GM18498 (cell line): ENCODE measurements at regions not wholly inside any gene's neighbourhood (a gene's known extent, or its start where the extent isn't known, plus 50 kb on each side); places are given as distances from the start of the nearest gene placed in this dataset.

ENCODE experiments used
- ATAC-seq: cut with Tn5 transposase; IDR thresholded peaks from one replicate; pipeline ENCODE4 v1.9.1; 2021; ENCODE audit warnings: mild to moderate bottlenecking, moderate library complexity; ENCODE audit not compliant: unreplicated experiment

GRCh38 chr15:93882141-93882540, 349.2 kb upstream of the MCTP2 start:
- ATAC-seq = no peak

DNA sequence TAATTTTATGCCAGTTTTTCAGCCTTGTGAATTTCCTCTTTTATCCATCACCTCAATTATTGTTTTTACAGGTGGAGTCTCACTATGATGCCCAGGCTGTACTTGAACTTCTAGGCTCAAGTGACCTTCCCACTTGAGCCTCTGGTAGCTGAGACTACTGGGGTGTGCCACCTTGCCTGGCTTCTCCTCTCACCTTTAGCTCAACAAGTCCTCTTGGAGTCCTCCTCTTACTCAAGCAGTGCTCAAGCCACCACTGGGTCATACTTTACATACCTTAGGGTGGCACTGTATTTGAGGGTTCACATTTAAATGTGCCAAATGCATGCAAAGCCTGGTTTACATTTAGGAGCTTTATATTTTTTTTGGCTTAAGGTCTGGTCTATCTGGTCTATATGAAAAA, 350.1 kb upstream of the MCTP2 start:
- no peak for ATAC-seq

DNA sequence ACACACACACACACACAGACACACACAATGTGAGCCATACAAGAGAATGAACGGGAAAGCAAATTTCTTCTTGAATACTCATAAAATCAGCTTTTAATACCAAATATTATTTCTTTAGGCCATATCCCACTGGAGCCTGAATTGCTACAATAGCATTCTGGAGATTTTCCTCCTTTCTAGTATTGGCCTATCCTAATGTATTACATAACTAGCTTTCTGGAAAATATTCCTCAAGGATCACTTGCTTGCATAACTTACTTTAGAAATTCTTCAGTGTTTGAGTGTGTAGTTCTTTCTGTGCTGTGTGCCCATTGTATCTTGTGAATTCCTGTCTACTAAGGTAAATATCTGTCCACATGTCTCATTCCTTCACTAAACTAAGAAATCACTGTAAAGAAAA, 351.0 kb upstream of the MCTP2 start:
- no peak for ATAC-seq

DNA sequence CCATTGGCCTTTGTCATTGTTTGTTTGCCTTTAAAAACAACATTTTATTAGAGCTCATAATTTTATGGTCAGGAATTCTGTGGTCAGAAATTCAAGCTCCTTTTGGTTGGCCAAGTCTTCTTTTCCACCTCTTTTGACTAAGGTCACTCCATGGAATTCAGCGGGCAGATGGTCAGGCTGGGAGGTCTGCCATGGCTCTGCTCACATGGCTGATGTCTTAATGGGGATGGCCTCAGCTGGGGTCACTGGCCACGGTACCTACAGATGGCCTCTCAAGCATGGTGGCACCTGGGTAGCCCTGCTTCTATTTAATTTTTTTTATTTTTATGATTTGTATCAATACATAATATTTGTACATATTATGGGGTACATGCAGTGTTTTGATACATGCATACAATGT, 360.8 kb upstream of the MCTP2 start:
- no peak for ATAC-seq

DNA sequence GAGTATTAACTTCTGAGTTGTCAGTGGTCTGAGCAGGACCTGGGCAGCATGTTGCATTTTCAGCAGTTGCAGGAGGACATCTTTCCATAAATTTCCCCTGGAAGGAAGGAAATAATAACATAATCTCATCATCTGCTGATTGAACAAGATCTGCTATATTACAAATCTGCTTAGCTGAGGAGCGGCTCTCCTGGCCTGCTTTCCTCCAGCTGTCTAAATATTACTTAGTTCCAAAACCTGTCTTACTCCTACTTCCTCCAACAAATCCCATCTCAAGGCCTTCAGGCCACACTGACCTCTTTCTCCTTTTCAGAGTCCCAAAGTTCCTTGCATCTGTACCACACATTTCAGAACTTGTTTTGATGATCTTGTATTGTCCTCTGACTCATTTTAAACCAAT, 364.4 kb upstream of the MCTP2 start:
- no peak for ATAC-seq

- ATAC-seq = no peak
Observed at GRCh38 chr15:93866476-93866875, 364.9 kb upstream of the MCTP2 start.

GRCh38 chr15:93865586-93865985, 365.8 kb upstream of the MCTP2 start:
- ATAC-seq = no peak

GRCh38 chr15:93862791-93863190, 368.6 kb upstream of the MCTP2 start:
- no peak for ATAC-seq

DNA sequence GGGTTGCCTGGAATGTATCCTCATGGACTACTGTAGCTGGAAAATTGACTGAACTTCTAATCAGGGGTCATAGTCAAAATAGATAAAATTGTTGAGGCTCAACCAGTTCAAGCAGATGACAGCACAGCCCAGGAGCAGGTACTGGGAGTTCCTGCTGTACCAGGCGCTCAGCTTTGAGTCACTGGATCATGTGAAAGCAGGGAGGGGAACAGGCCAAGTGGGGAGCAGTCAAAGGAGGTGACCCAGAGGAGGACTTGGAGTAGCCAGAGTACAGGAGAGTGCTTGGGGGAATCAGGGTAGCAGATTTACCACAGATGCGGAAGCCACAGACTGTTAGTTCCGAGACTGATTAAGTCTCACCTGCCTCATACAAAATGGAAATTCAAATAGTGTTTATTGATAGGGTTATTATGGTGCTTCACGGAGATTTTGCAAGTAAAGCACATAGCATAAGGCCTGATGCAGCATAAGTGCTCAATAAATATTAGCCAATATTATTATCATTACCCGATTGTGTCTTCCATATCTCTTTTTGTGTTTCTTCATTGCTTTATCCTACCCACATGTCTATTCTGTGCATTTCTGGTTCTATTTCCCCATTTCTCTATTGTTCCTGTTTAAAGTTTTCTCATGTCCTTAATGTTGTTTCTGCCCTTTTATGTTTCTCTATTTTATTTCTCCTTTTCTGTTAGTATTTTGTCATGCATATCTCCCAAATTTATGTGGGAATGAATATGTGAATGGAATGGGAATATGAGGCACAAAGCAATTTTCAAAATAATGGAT, 369.2 kb upstream of the MCTP2 start:
- no peak for ATAC-seq

DNA sequence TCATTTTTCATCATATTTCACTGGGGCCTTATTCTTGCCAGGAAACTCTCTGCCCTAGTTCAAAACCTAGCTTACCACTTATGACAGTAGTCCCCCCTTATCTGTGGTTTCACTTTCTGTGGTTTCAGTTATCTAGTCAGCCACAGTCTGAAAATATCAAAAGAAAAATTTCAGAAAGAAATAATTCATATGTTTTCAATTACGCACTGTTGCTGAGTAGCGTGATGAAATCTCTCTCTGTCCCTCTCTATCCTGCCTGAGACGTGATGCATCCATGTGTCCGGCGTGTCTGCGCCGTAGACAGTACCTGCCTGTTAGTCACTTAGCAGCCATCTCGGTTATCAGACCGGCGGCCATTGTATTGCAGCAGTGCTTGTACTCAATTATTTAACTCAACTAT, 369.9 kb upstream of the MCTP2 start:
- ATAC-seq = peak; percentile 58

- no peak for ATAC-seq
Observed at GRCh38 chr15:93860701-93861100, 370.7 kb upstream of the MCTP2 start.

DNA sequence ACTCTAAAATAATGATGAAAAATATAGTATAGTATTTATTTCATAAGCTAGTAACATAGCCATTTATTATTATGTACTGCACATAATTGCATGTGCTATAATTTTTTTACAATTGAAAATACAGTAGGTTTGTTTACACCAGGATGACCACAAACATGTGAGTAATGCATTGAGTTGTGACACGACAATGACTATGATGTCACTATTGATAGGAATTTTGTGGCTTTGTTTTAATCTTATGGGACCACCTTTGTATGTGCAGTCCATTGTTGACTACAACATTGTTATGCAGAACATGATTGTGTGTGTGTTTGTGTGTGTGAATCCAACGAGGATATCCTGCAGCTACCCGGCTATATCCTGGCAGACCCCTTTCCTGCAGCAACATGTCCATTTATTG, 372.2 kb upstream of the MCTP2 start:
- no peak for ATAC-seq

DNA sequence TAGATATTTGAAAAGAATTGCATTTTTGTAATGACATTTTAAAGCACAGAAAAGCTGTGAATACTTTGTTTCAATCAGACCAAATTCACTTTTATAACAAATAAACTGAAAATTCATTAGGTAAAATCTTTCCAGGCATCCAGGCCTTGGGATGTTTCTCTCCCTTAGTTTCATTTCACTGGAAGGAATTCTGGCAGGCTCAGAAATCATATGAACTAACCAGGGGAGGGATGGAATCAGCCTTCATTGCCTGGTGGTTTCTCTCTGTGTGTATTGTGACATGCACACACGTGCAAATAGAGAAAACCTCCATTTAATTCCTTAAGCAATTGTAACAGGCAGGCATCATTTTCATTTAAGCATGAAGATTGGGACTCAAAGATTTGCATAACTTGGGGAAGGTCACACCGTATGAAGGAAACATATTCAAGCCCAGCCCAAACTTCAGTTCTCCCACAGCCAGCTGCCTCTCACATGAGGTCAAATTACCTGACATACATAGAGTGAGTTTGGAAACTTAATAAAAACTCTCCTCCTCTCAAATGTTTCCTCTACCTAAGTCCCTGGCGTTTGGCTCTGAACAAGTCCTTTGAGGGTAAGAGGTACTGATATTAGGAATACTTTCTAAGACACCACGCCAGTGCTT, 376.1 kb upstream of the MCTP2 start:
- no peak for ATAC-seq

GRCh38 chr15:93854088-93854487, 377.3 kb upstream of the MCTP2 start:
- ATAC-seq = no peak

DNA sequence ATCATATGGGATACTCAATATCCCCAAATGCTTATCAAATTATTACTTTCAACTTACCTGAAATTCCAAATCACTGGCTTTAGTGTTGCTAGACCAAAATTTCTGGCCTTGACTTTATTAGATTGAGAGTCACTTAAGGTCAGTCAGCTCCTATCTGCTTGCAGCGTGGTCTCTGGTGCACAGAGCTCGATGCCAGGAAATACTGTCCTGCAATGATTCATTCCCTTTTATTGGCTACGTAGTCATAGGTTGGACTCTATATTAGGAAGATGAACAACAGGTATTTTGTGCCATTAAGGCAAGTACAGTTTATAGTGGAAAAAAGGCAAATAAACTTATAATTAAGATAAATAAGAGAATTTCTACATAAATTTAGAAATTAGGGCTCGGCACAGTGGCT, 378.6 kb upstream of the MCTP2 start:
- ATAC-seq = no peak

GRCh38 chr15:93848490-93848889, 382.9 kb upstream of the MCTP2 start:
- no peak for ATAC-seq

GRCh38 chr15:93848076-93848475, 383.3 kb upstream of the MCTP2 start:
- ATAC-seq = no peak

GRCh38 chr15:93846148-93846547, 385.2 kb upstream of the MCTP2 start:
- ATAC-seq = no peak

- no peak for ATAC-seq
Observed at GRCh38 chr15:93837450-93837849, 393.9 kb upstream of the MCTP2 start.

DNA sequence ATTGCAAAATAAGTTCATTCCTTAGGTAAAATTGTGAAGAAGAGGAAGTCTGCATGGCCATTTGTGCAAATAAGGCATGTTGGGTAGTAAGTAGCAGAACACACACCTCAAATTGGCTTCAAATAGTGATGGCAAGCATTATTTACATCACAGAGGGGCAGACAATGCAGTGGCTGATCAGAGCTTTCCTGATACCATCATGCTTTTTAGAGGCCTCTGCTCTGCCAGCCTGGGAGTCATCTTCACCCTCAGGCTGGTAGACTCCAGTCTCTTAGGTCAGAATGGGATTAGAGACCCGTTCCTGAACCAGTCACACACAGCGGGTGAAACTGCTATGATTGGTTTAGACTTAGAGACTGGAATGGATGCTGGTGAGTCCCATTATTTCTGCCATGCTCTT, 396.0 kb upstream of the MCTP2 start:
- ATAC-seq = no peak

DNA sequence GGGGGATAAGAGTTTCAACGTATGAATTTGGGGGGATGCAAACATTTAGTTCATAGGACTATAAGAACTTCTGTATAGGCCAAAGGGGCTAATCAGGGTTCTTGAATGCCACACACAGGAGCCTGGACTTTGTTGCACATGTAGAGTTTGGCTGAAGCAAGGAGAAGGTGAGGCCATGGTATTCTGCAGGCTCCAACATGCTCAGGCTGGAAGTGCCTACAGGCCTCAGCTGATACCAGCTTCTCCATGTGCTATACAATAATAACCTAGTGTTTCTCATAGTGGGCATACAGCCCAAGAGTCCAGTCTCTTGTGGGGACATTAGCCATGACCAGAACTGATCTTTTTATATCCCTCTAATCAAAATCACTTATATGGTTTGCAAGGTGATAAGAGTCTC, 399.7 kb upstream of the MCTP2 start:
- ATAC-seq = no peak

DNA sequence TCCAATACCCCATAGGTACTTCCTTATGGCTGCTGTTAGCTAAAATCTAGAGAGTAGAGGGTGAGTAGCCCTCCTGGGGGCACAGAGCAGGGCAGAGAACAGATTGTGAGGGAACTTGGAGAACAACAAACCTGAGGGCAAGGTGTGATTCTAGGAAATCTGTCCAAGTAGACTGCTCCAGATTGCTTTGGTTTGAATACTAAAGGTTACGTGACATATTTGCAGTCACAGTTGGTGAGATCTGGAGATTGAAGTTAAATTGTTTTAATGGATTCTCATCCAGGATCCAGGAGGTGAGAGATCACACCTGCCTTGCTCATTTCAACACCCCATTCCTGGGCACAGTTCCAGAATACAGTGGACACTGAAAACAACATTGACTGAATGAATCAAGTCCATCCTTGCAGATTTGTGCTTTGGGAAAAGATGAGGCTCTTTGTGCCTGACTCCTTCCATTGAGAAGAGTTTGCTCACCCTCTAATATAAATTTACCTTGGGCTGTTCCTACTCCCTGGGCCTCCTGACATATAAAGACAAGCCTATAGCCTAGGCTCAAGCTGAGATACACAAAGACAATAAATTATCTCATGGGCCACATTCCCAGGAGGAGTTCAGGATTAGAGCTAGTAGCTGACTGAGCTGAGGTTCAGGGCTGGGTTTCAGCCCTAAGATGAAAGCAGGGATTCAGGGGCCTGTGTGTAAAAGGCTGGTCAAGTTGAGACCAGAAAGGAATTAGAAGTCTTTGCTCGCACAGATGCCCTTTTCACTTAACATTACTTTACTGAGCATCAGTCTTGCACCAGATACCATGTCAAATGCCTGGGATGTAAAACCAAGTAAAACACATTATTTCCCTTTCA, 400.9 kb upstream of the MCTP2 start:
- no peak for ATAC-seq
